GM12875 (cell line): ENCODE measurements at regions not wholly inside any gene's neighbourhood (a gene's known extent, or its start where the extent isn't known, plus 50 kb on each side); places are given as distances from the start of the nearest gene placed in this dataset.
A peak's percentile ranks its signal among the peaks of the same experiment; 100 is the strongest.

ENCODE experiments used
- H3K4me3 ChIP-seq: one replicate; pipeline ENCODE4 v1.5.1; 2011; ENCODE audit warnings: low read depth, low read length, control low read depth
- TF ChIP-seq, protein P1 (sequence below): IDR thresholded peaks from 2 replicates; pipeline ENCODE4 v1.5.1; 2011; ENCODE audit warnings: low read depth, mild to moderate bottlenecking, control low read depth, inconsistent platforms, low read length, moderate library complexity, borderline replicate concordance; ENCODE audit not compliant: insufficient read depth

GRCh38 chr9:79233542-79233941 is 338.2 kb upstream of the TLE4 start:
- no peak overlapping the region for H3K4me3 ChIP-seq
- TF ChIP-seq, protein P1, sequence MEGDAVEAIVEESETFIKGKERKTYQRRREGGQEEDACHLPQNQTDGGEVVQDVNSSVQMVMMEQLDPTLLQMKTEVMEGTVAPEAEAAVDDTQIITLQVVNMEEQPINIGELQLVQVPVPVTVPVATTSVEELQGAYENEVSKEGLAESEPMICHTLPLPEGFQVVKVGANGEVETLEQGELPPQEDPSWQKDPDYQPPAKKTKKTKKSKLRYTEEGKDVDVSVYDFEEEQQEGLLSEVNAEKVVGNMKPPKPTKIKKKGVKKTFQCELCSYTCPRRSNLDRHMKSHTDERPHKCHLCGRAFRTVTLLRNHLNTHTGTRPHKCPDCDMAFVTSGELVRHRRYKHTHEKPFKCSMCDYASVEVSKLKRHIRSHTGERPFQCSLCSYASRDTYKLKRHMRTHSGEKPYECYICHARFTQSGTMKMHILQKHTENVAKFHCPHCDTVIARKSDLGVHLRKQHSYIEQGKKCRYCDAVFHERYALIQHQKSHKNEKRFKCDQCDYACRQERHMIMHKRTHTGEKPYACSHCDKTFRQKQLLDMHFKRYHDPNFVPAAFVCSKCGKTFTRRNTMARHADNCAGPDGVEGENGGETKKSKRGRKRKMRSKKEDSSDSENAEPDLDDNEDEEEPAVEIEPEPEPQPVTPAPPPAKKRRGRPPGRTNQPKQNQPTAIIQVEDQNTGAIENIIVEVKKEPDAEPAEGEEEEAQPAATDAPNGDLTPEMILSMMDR: peak; percentile 48; the same call in 1 of the 2 replicates

- TF ChIP-seq, protein P1: no peak
- H3K4me3 ChIP-seq: no peak overlapping the region
Observed at GRCh38 chr9:79236466-79236865, 335.3 kb upstream of the TLE4 start.

DNA sequence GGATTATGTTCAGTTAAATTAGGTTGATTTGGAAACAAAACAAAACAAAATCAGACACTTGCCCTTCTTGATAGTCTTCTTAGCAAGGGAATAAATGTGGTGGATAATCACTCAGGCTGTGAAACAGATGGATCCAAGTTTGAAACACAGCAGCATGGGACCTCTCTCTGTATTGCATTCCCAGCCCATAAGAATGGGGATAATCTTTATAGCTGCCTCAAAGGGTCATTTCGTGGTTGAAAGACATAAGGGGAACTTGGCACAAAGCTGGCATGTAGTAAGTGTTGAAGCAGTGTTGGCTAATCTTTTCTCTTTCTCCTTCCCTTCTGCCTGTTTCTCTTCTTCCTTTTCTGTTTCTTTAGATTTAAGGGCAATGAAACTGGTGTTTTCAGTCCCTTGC is 333.9 kb upstream of the TLE4 start:
- TF ChIP-seq, protein P1: no peak
- H3K4me3 ChIP-seq: no peak overlapping the region

- TF ChIP-seq, protein P1: no peak
- H3K4me3 ChIP-seq: no peak overlapping the region
Observed at GRCh38 chr9:79240774-79241173, 331.0 kb upstream of the TLE4 start.

GRCh38 chr9:79242489-79242888 is 329.3 kb upstream of the TLE4 start:
- H3K4me3 ChIP-seq: no peak overlapping the region
- TF ChIP-seq, protein P1: no peak

DNA sequence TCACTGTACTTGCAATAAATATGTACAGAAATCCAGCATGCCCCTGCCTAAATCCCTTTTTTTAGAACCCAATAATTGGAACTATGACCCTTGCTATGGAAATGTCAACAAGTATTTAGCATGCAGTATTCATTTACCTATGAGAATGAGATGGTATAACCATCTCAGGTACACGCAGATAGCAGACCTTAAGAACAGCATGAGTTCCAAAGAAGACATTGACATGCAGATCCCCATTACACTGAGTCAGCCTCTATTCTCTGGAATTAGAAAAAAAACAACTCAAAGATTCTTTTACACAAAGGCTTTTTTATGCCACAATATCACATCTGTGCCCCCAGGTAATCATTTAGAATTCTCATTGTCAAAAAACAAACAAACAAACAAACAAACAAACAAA is 325.6 kb upstream of the TLE4 start:
- TF ChIP-seq, protein P1: no peak
- H3K4me3 ChIP-seq: no peak overlapping the region

- TF ChIP-seq, protein P1: no peak
- no peak overlapping the region for H3K4me3 ChIP-seq
Observed at GRCh38 chr9:79247021-79247420, 324.7 kb upstream of the TLE4 start.
